H9 (cell line): ENCODE measurements at regions not wholly inside any gene's neighbourhood (a gene's known extent, or its start where the extent isn't known, plus 50 kb on each side); places are given as distances from the start of the nearest gene placed in this dataset.

ENCODE experiments used
- DNase-seq: peaks from one replicate; pipeline ENCODE4 v3.0.0-alpha.2; 2017
- H2AFZ ChIP-seq: one replicate; pipeline ENCODE4 v1.6.1; 2013; ENCODE audit warnings: mild to moderate bottlenecking, low read length, control low read depth, moderate library complexity
- H2AK5ac ChIP-seq: 2 replicates; pipeline ENCODE4 v1.6.1; 2013; ENCODE audit warnings: low read length, control low read depth, mixed read lengths; ENCODE audit not compliant: insufficient read length
- H2BK120ac ChIP-seq: one replicate; pipeline ENCODE4 v1.6.1; 2013; ENCODE audit warnings: low read depth, mild to moderate bottlenecking, low read length, control low read depth, inconsistent platforms; ENCODE audit not compliant: poor library complexity, severe bottlenecking
- H2BK12ac ChIP-seq: 2 replicates; pipeline ENCODE4 v1.6.1; 2013; ENCODE audit warnings: low read length, control low read depth, mixed read lengths, low read depth; ENCODE audit not compliant: insufficient read length
- H2BK15ac ChIP-seq: 2 replicates; pipeline ENCODE4 v1.6.1; 2013; ENCODE audit warnings: low read depth, low read length, control low read depth
- H2BK20ac ChIP-seq: one replicate; pipeline ENCODE4 v1.6.1; 2013; ENCODE audit warnings: low read depth, mild to moderate bottlenecking, low read length, control low read depth, inconsistent platforms; ENCODE audit not compliant: poor library complexity, severe bottlenecking
- H2BK5ac ChIP-seq: 2 replicates; pipeline ENCODE4 v1.6.1; 2013; ENCODE audit warnings: low read length, control low read depth, mixed read lengths; ENCODE audit not compliant: insufficient read length
- H3K14ac ChIP-seq: 2 replicates; pipeline ENCODE4 v1.6.1; 2013; ENCODE audit warnings: low read length, control low read depth; ENCODE audit not compliant: insufficient read depth
- H3K18ac ChIP-seq: 2 replicates; pipeline ENCODE4 v1.6.1; 2013; ENCODE audit warnings: low read depth, mild to moderate bottlenecking, mixed read lengths, low read length, control low read depth; ENCODE audit not compliant: insufficient read length
- H3K23ac ChIP-seq: 2 replicates; pipeline ENCODE4 v1.6.1; 2013; ENCODE audit warnings: low read length, control low read depth, mixed read lengths, low read depth; ENCODE audit not compliant: insufficient read length
- H3K23me2 ChIP-seq: 2 replicates; pipeline ENCODE4 v1.6.1; 2013; ENCODE audit warnings: low read depth, mild to moderate bottlenecking, mixed read lengths, low read length, control low read depth; ENCODE audit not compliant: insufficient read length, poor library complexity, severe bottlenecking
- H3K27ac ChIP-seq: 2 replicates; pipeline ENCODE4 v1.5.1; 2013; ENCODE audit warnings: low read length, control low read depth, mixed read lengths, low read depth; ENCODE audit not compliant: insufficient read length
- H3K27me3 ChIP-seq: 2 replicates; pipeline ENCODE4 v1.6.1; 2013; ENCODE audit warnings: low read length, control low read depth, inconsistent platforms; ENCODE audit not compliant: insufficient read depth
- H3K4ac ChIP-seq: 2 replicates; pipeline ENCODE4 v1.6.1; 2013; ENCODE audit warnings: low read depth, mild to moderate bottlenecking, control low read depth, inconsistent platforms, low read length, moderate library complexity
- H3K4me1 ChIP-seq: 2 replicates; pipeline ENCODE4 v1.6.1; 2013; ENCODE audit warnings: low read length, control low read depth, inconsistent platforms; ENCODE audit not compliant: insufficient read depth
- H3K4me2 ChIP-seq: 2 replicates; pipeline ENCODE4 v1.6.1; 2013; ENCODE audit warnings: low read length, control low read depth, mixed read lengths; ENCODE audit not compliant: insufficient read length, insufficient read depth
- H3K56ac ChIP-seq: 2 replicates; pipeline ENCODE4 v1.6.1; 2013; ENCODE audit warnings: low read depth, mild to moderate bottlenecking, mixed read lengths, low read length, control low read depth; ENCODE audit not compliant: insufficient read length
- H3K79me1 ChIP-seq: 2 replicates; pipeline ENCODE4 v1.6.1; 2013; ENCODE audit warnings: low read depth, mild to moderate bottlenecking, moderate library complexity, low read length, control low read depth, inconsistent platforms; ENCODE audit not compliant: insufficient read depth, poor library complexity, severe bottlenecking
- H3K79me2 ChIP-seq: 2 replicates; pipeline ENCODE4 v1.6.1; 2013; ENCODE audit warnings: low read length, control low read depth, inconsistent platforms; ENCODE audit not compliant: insufficient read depth
- H3K9ac ChIP-seq: 2 replicates; pipeline ENCODE4 v1.6.1; 2013; ENCODE audit warnings: low read length, control low read depth, mixed read lengths; ENCODE audit not compliant: insufficient read length; ENCODE audit errors: extremely low read depth
- H3K9me3 ChIP-seq: one replicate; pipeline ENCODE4 v1.6.1; 2013; ENCODE audit warnings: low read depth, low read length, inconsistent platforms; ENCODE audit not compliant: control insufficient read depth
- H3T11ph ChIP-seq: one replicate; pipeline ENCODE4 v1.6.1; 2013; ENCODE audit warnings: mild to moderate bottlenecking, low read length, control low read depth, inconsistent platforms
- H4K20me1 ChIP-seq: one replicate; pipeline ENCODE4 v1.6.1; 2013; ENCODE audit not compliant: control insufficient read depth, insufficient read length, insufficient read depth
- H4K5ac ChIP-seq: 2 replicates; pipeline ENCODE4 v1.6.1; 2013; ENCODE audit warnings: low read depth, mild to moderate bottlenecking, mixed read lengths, low read length, control low read depth; ENCODE audit not compliant: insufficient read length
- H4K8ac ChIP-seq: replicated peaks from 2 replicates; pipeline ENCODE4 v1.6.1; 2013; ENCODE audit warnings: low read length, control low read depth, mixed read lengths, low read depth; ENCODE audit not compliant: insufficient read length
- H4K91ac ChIP-seq: 2 replicates; pipeline ENCODE4 v1.6.1; 2013; ENCODE audit warnings: low read depth, mild to moderate bottlenecking, moderate library complexity, mixed read lengths, low read length, control low read depth; ENCODE audit not compliant: insufficient read length
- H3K27ac Mint-ChIP-seq, 3 experiments: 2 replicates in 2 of 3; 3 replicates in 1 of 3; pipeline ENCODE4 v1.8.0; 2020 to 2021; ENCODE audit warnings: mixed read lengths in 3 of 3, mild to moderate bottlenecking in 1 of 3, moderate library complexity in 1 of 3
- H3K27me3 Mint-ChIP-seq: 2 replicates; pipeline ENCODE4 v1.8.0; 2021; ENCODE audit warnings: low read depth, mild to moderate bottlenecking, moderate library complexity, mixed read lengths
- H3K36me3 Mint-ChIP-seq, 3 experiments: 2 replicates in 2 of 3; 3 replicates in 1 of 3; pipeline ENCODE4 v1.8.0; 2020 to 2021; ENCODE audit warnings: low read depth in 3 of 3, mixed read lengths in 3 of 3; ENCODE audit not compliant: insufficient read depth in 1 of 3
- H3K4me1 Mint-ChIP-seq, 2 experiments: 2 replicates each; pipeline ENCODE4 v1.8.0; 2020; ENCODE audit warnings: mixed read lengths in 2 of 2
- H3K4me3 Mint-ChIP-seq, 2 experiments: 2 replicates in 1 of 2; 3 replicates in 1 of 2; pipeline ENCODE4 v1.8.0; 2020 to 2021; ENCODE audit warnings: mild to moderate bottlenecking in 2 of 2, mixed read lengths in 2 of 2, moderate library complexity in 1 of 2
- H3K9me3 Mint-ChIP-seq, 2 experiments: 2 replicates in 1 of 2; 3 replicates in 1 of 2; pipeline ENCODE4 v1.8.0; 2020; ENCODE audit warnings: mild to moderate bottlenecking in 2 of 2, mixed read lengths in 2 of 2, moderate library complexity in 1 of 2
- WGBS: extraction: QIAGEN DNeasy Blood & Tissue Kit; methylation state at CpG from one replicate; pipeline ENCODE4 v1.1.7; 2013; ENCODE audit warnings: missing lambda C conversion rate, low lambda C conversion rate, mixed read lengths; ENCODE audit not compliant: insufficient read length; ENCODE audit errors: extremely low coverage; 5-methylcytosine and 5-hydroxymethylcytosine counted together
- TF ChIP-seq, protein P1 (sequence below): fragments of 200-600 bp; sonication (generic); conservative IDR thresholded peaks from 3 replicates; pipeline ENCODE4 v1.8.0; 2021; ENCODE audit warnings: antibody characterized with exemption, mild to moderate bottlenecking

DNA sequence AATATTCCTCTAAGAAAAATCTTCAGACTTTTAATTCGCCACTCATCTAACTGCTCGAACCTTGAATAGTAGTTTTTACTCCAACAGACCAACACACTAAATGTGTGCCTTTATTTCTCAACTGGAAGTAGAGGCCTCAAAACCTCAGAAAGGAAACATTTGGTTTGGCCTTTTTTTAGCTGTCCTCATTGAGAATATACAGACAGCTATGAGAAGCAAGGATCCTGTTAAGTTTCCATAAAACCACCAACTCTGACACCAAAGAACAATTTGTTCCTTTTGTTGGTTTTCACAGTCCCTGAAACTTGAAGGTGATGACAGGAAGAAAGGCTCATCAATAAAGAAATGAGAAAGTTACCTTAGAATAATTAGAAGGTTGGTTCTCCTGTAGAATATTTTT, 199.2 kb upstream of the MEOX2 start:
- H3K27me3 Mint-ChIP-seq = no peaks in the 10 kb centered on the region
- WGBS = no CpG with 5 or more reads among the region's 2 CpGs
- no peak overlapping the region for H3K4ac ChIP-seq

More for the DNA sequence above, 199.2 kb upstream of the MEOX2 start:
- Histone ChIP-seq H4K20me1 (no peaks in the 10 kb centered on the region), H3K9ac (no peak overlapping the region), H3K18ac (no peak overlapping the region), H4K8ac (no peak overlapping the region), H3T11ph (no peak overlapping the region), H3K23ac (no peak overlapping the region), H3K79me1 (no peaks in the 10 kb centered on the region), H2BK12ac (no peak overlapping the region), H3K27me3 (no peaks in the 10 kb centered on the region), H2AFZ (no peak overlapping the region), H3K23me2 (no peaks in the 10 kb centered on the region), H2BK120ac (no peak overlapping the region), H2BK20ac (no peak overlapping the region), H3K56ac (no peak overlapping the region), H3K4me1 (no peaks in the 10 kb centered on the region), H2BK15ac (no peak overlapping the region), H3K4me2 (no peak overlapping the region), H4K91ac (no peak overlapping the region), H3K27ac (no peak overlapping the region), H3K14ac (no peak overlapping the region), H3K79me2 (no peaks in the 10 kb centered on the region), H3K9me3 (no peaks in the 10 kb centered on the region), H2AK5ac (no peak overlapping the region), H2BK5ac (no peak overlapping the region), H4K5ac (no peak overlapping the region)
- Mint-ChIP-seq H3K4me1 (no peaks in the 10 kb centered on the region), H3K9me3 (no peaks in the 10 kb centered on the region; a peak in 1 of 5 replicates), H3K36me3 (peaks cover 0 to 4% (median 0%) of the 10 kb centered on the region in 3 experiments; a peak in 4 of 7 replicates), H3K4me3 (no peak overlapping the region), H3K27ac (no peak overlapping the region)
- DNase-seq = no peak
- TF ChIP-seq, protein P1, sequence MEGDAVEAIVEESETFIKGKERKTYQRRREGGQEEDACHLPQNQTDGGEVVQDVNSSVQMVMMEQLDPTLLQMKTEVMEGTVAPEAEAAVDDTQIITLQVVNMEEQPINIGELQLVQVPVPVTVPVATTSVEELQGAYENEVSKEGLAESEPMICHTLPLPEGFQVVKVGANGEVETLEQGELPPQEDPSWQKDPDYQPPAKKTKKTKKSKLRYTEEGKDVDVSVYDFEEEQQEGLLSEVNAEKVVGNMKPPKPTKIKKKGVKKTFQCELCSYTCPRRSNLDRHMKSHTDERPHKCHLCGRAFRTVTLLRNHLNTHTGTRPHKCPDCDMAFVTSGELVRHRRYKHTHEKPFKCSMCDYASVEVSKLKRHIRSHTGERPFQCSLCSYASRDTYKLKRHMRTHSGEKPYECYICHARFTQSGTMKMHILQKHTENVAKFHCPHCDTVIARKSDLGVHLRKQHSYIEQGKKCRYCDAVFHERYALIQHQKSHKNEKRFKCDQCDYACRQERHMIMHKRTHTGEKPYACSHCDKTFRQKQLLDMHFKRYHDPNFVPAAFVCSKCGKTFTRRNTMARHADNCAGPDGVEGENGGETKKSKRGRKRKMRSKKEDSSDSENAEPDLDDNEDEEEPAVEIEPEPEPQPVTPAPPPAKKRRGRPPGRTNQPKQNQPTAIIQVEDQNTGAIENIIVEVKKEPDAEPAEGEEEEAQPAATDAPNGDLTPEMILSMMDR = no peak
